Pons (tissue), 1 donor: ENCODE measurements at regions not wholly inside any gene's neighbourhood (a gene's known extent, or its start where the extent isn't known, plus 50 kb on each side); places are given as distances from the start of the nearest gene placed in this dataset.

Source experiments
- DNase-seq: peaks from one replicate; pipeline ENCODE4 v3.0.0-alpha.2; 2016; ENCODE audit warnings: low spot score

- DNase-seq, result peak; percentile 8
Observed at GRCh38 chr18:42137693-42138375, 182.8 kb downstream of the PIK3C3 start.

GRCh38 chr18:42141439-42141838 lies 186.4 kb downstream of the PIK3C3 start:
- peak; percentile 8 for DNase-seq

- DNase-seq, result no peak
Observed at GRCh38 chr18:42155024-42155423, 200.0 kb downstream of the PIK3C3 start.

GRCh38 chr18:42156281-42156680 lies 201.2 kb downstream of the PIK3C3 start:
- DNase-seq, result no peak

- no peak for DNase-seq
Observed at GRCh38 chr18:42157420-42157819, 202.4 kb downstream of the PIK3C3 start.

- peak; percentile 20 for DNase-seq
Observed at GRCh38 chr18:42157878-42158277, 202.8 kb downstream of the PIK3C3 start.

GRCh38 chr18:42159146-42159545 lies 204.1 kb downstream of the PIK3C3 start:
- no peak for DNase-seq

GRCh38 chr18:42163321-42163720 lies 208.3 kb downstream of the PIK3C3 start:
- DNase-seq, result no peak

GRCh38 chr18:42164556-42164955 lies 209.5 kb downstream of the PIK3C3 start:
- DNase-seq, result no peak

- DNase-seq, result no peak
Observed at GRCh38 chr18:42165922-42166513, 211.0 kb downstream of the PIK3C3 start.

- no peak for DNase-seq
Observed at GRCh38 chr18:42168487-42168886, 213.5 kb downstream of the PIK3C3 start.

- no peak for DNase-seq
Observed at GRCh38 chr18:42168907-42169306, 213.9 kb downstream of the PIK3C3 start.

GRCh38 chr18:42174909-42175308 lies 219.9 kb downstream of the PIK3C3 start:
- DNase-seq, result no peak

GRCh38 chr18:42176599-42176998 lies 221.6 kb downstream of the PIK3C3 start:
- DNase-seq, result no peak

- no peak for DNase-seq
Observed at GRCh38 chr18:42177390-42177789, 222.4 kb downstream of the PIK3C3 start.

- peak; percentile 17 for DNase-seq
Observed at GRCh38 chr18:42178376-42179080, 223.5 kb downstream of the PIK3C3 start.

- DNase-seq, result no peak
Observed at GRCh38 chr18:42179542-42180121, 224.6 kb downstream of the PIK3C3 start.

- DNase-seq, result no peak
Observed at GRCh38 chr18:42181474-42181873, 226.4 kb downstream of the PIK3C3 start.

GRCh38 chr18:42182728-42183700 lies 228.0 kb downstream of the PIK3C3 start:
- no peak for DNase-seq

GRCh38 chr18:42183746-42184145 lies 228.7 kb downstream of the PIK3C3 start:
- no peak for DNase-seq

GRCh38 chr18:42184685-42185477 lies 229.8 kb downstream of the PIK3C3 start:
- DNase-seq, result no peak
